Spleen (tissue), 11 donors: ENCODE measurements at regions not wholly inside any gene's neighbourhood (a gene's known extent, or its start where the extent isn't known, plus 50 kb on each side); places are given as distances from the start of the nearest gene placed in this dataset.

ENCODE experiments used
- DNase-seq: peaks from one replicate; pipeline ENCODE4 v3.0.0-alpha.2; 2020
- H3K27ac ChIP-seq, 8 donors: fragments of 200-600 bp; sonication (generic) in 7 of 8; 1 replicate in 4 of 8; 2 replicates in 4 of 8; pipeline versions ENCODE4 v1.5.0 to v1.8.0; 2016 to 2021; ENCODE audit warnings: inconsistent platforms in 4 of 8, mild to moderate bottlenecking in 4 of 8, moderate library complexity in 1 of 8
- H3K27me3 ChIP-seq, 7 donors: fragments of 200-600 bp; sonication (generic) in 6 of 7; replicated peaks in 1 of 7; 1 replicate in 4 of 7; 2 replicates in 3 of 7; pipeline versions ENCODE4 v1.5.0 to v1.8.0; 2016 to 2021; ENCODE audit warnings: inconsistent platforms in 3 of 7, mild to moderate bottlenecking in 1 of 7
- H3K36me3 ChIP-seq, 6 donors: fragments of 200-600 bp; sonication (generic) in 5 of 6; 1 replicate in 4 of 6; 2 replicates in 2 of 6; pipeline versions ENCODE4 v1.5.0 to v1.8.0; 2016 to 2021; ENCODE audit warnings: inconsistent platforms in 2 of 6
- H3K4me1 ChIP-seq, 6 donors: fragments of 200-600 bp; sonication (generic) in 5 of 6; 1 replicate in 3 of 6; 2 replicates in 3 of 6; pipeline versions ENCODE4 v1.5.0 to v1.8.0; 2016 to 2021; ENCODE audit warnings: inconsistent platforms in 3 of 6
- H3K4me3 ChIP-seq, 8 donors: fragments of 200-600 bp; sonication (generic) in 7 of 8; 1 replicate in 4 of 8; 2 replicates in 4 of 8; pipeline versions ENCODE4 v1.5.0 to v1.8.0; 2016 to 2021; ENCODE audit warnings: inconsistent platforms in 4 of 8, mild to moderate bottlenecking in 4 of 8, moderate library complexity in 2 of 8
- H3K9me3 ChIP-seq, 8 donors: fragments of 200-600 bp; sonication (generic) in 7 of 8; 1 replicate in 4 of 8; 2 replicates in 4 of 8; pipeline versions ENCODE4 v1.5.0 to v1.8.0; 2016 to 2021; ENCODE audit warnings: inconsistent platforms in 4 of 8
- CTCF ChIP-seq, 11 experiments: fragments of 200-600 bp in 7 of 11; fragments of 450-650 bp in 4 of 11; sonication (generic) in 4 of 11; IDR thresholded peaks in 8 of 11; conservative IDR thresholded peaks in 3 of 11; 1 replicate in 7 of 11; 2 replicates in 4 of 11; pipeline versions ENCODE4 v1.4.0 to v1.8.0; 2016 to 2021; ENCODE audit warnings: antibody characterized with exemption in 11 of 11, inconsistent platforms in 4 of 11, mild to moderate bottlenecking in 1 of 11
- POLR2A ChIP-seq, 3 donors: fragments of 450-650 bp; IDR thresholded peaks; one replicate each; pipeline ENCODE4 v1.5.1; 2017; ENCODE audit warnings: antibody characterized with exemption in 3 of 3, mild to moderate bottlenecking in 1 of 3
- POLR2AphosphoS5 ChIP-seq, 3 donors: sonication (generic); formaldehyde crosslinking; IDR thresholded peaks; one replicate each; pipeline ENCODE4 v1.5.1; 2017; ENCODE audit warnings: antibody characterized with exemption in 3 of 3
- WGBS, 5 donors: extraction: QIAGEN DNeasy Blood & Tissue Kit in 3 of 5; methylation state at CpG; one replicate each; pipeline versions ENCODE4 v1.1.5 to v1.1.7; 2013 to 2018; 5-methylcytosine and 5-hydroxymethylcytosine counted together
- intact Hi-C: fragments of 100-400 bp; cut with DNase I; formaldehyde crosslinking; loops from one replicate; pipeline ENCODE4 v1.15.0; 2023; ENCODE audit warnings: low total_unique reads
- donor health status: healthy with polysubstance abuse.
- donor health status: DM: no; HTN: no; CAD: no; lungs with moderate emphysema.
- donor health status: DM: no; HTN: no; CAD: no.
- donor health status: Bipolar disorder and iron deficiency.
- donor health status: healthy.
- donor health status: DM: no; HTN: no; CAD: no.
- donor health status: DM: yes; HTN: yes; CAD: no.

- peaks cover 0 to 11% (median 0%) of the 10 kb centered on the region in 8 donors for H3K9me3 ChIP-seq
- H3K36me3 ChIP-seq = no peaks in the 10 kb centered on the region
- no peak for DNase-seq
- no peaks in the 10 kb centered on the region for H3K27me3 ChIP-seq
- TF ChIP-seq POLR2AphosphoS5 (IDR thresholded peaks at IDR 0.05) (no peak), POLR2A (IDR thresholded peaks at IDR 0.05) (no peak), CTCF (IDR thresholded peaks at IDR 0.05 in 8 of 11, conservative IDR thresholded peaks at IDR 0.05 in 3 of 11) (no peak)
- 46 to 68% (median 53%) methylated on average over 2 of the region's 2 CpGs for WGBS, 5 donors
- intact Hi-C loops = no loop called here
- no peak overlapping the region for H3K4me3 ChIP-seq
- H3K27ac ChIP-seq = no peak overlapping the region
- H3K4me1 ChIP-seq = no peaks in the 10 kb centered on the region
Measured at GRCh38 chr5:136655468-136655867, 290.1 kb upstream of the TRPC7 start.

- DNase-seq = no peak
- H3K36me3 ChIP-seq = no peaks in the 10 kb centered on the region
- H3K4me3 ChIP-seq = no peak overlapping the region
- H3K27ac ChIP-seq = no peak overlapping the region
- H3K27me3 ChIP-seq = no peaks in the 10 kb centered on the region
- H3K4me1 ChIP-seq = no peaks in the 10 kb centered on the region
- intact Hi-C loops = no loop called here
- TF ChIP-seq POLR2A (IDR thresholded peaks at IDR 0.05) = no peak
- TF ChIP-seq POLR2AphosphoS5 (IDR thresholded peaks at IDR 0.05) = no peak
- TF ChIP-seq CTCF (IDR thresholded peaks at IDR 0.05 in 8 of 11, conservative IDR thresholded peaks at IDR 0.05 in 3 of 11) = no peak
- H3K9me3 ChIP-seq = peaks cover 0 to 6% (median 0%) of the 10 kb centered on the region in 8 donors
- 44 to 64% (median 53%) methylated on average over 2 of the region's 2 CpGs for WGBS, 5 donors
Measured at GRCh38 chr5:136646915-136647314, 281.6 kb upstream of the TRPC7 start.

GRCh38 chr5:136642976-136643375, 277.6 kb upstream of the TRPC7 start:
- Histone ChIP-seq H3K27ac (no peak overlapping the region), H3K4me3 (no peak overlapping the region), H3K9me3 (no peaks in the 10 kb centered on the region), H3K27me3 (no peaks in the 10 kb centered on the region), H3K4me1 (no peaks in the 10 kb centered on the region), H3K36me3 (no peaks in the 10 kb centered on the region)
- no peak for TF ChIP-seq POLR2A (IDR thresholded peaks at IDR 0.05)
- no peak for TF ChIP-seq POLR2AphosphoS5 (IDR thresholded peaks at IDR 0.05)
- TF ChIP-seq CTCF (IDR thresholded peaks at IDR 0.05 in 8 of 11, conservative IDR thresholded peaks at IDR 0.05 in 3 of 11) = no peak
- intact Hi-C loops = no loop called here
- WGBS, 5 donors = 68 to 80% (median 72%) methylated on average over 2 of the region's 2 CpGs
- DNase-seq = no peak

GRCh38 chr5:136639616-136640015, 274.3 kb upstream of the TRPC7 start:
- no peaks in the 10 kb centered on the region for H3K27me3 ChIP-seq
- H3K9me3 ChIP-seq = no peaks in the 10 kb centered on the region
- H3K27ac ChIP-seq = no peak overlapping the region
- intact Hi-C loops = no loop called here
- WGBS, 5 donors = 82 to 91% (median 87%) methylated on average over 3 of the region's 3 CpGs
- no peaks in the 10 kb centered on the region for H3K4me1 ChIP-seq
- TF ChIP-seq POLR2A (IDR thresholded peaks at IDR 0.05) (no peak), CTCF (IDR thresholded peaks at IDR 0.05 in 8 of 11, conservative IDR thresholded peaks at IDR 0.05 in 3 of 11) (no peak), POLR2AphosphoS5 (IDR thresholded peaks at IDR 0.05) (no peak)
- no peak overlapping the region for H3K4me3 ChIP-seq
- no peaks in the 10 kb centered on the region for H3K36me3 ChIP-seq
- no peak for DNase-seq
